Dendritic cell treated with granulocyte-macrophage colony-stimulating factor and Interleukin-4, amounts not matched to agents 40 ng/mL and 50 ng/mL, for 4 days (primary cell): ENCODE measurements at regions not wholly inside any gene's neighbourhood (a gene's known extent, or its start where the extent isn't known, plus 50 kb on each side); places are given as distances from the start of the nearest gene placed in this dataset.

Source experiments
- H3K27ac Mint-ChIP-seq: one replicate; pipeline ENCODE4 v1.8.0; 2022; ENCODE audit warnings: mild to moderate bottlenecking, mixed read lengths
- H3K27me3 Mint-ChIP-seq: one replicate; pipeline ENCODE4 v1.8.0; 2022; ENCODE audit warnings: mild to moderate bottlenecking, mixed read lengths
- H3K36me3 Mint-ChIP-seq: one replicate; pipeline ENCODE4 v1.8.0; 2022; ENCODE audit warnings: low read depth, mixed read lengths
- H3K4me1 Mint-ChIP-seq: one replicate; pipeline ENCODE4 v1.8.0; 2022; ENCODE audit warnings: low read depth, mixed read lengths
- H3K4me3 Mint-ChIP-seq: one replicate; pipeline ENCODE4 v1.8.0; 2022; ENCODE audit warnings: mild to moderate bottlenecking, moderate library complexity, mixed read lengths
- H3K9me3 Mint-ChIP-seq: one replicate; pipeline ENCODE4 v1.8.0; 2022; ENCODE audit warnings: mixed read lengths
- intact Hi-C: fragments of 100-400 bp; cut with micrococcal nuclease; formaldehyde crosslinking; loops from one replicate; pipeline ENCODE4 v1.15.0; 2022

DNA sequence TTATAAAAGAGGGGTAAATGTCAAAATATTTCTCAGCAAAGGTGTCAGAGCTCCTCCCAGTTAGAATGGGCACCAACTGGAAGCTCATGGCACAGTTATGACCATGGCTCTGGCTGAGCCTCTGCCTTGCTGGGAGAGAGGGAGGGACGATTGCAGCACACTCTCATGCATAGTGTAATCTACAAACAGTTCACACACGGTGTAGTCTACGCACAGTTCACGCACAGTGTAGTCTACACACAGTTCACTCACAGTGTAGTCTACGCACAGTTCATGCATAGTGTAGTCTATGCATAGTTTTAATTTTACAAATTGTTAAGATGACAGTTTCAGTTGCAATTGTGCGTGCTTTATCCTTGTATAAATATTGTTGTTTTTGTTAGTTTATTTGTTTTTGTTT is 1474.6 kb upstream of the TMEM132C start:
- H3K27me3 Mint-ChIP-seq = no peaks in the 10 kb centered on the region
- H3K27ac Mint-ChIP-seq = no peak overlapping the region
- H3K36me3 Mint-ChIP-seq = no peaks in the 10 kb centered on the region
- intact Hi-C loops = no loop called here
- no peak overlapping the region for H3K4me3 Mint-ChIP-seq
- no peaks in the 10 kb centered on the region for H3K4me1 Mint-ChIP-seq
- no peaks in the 10 kb centered on the region for H3K9me3 Mint-ChIP-seq

DNA sequence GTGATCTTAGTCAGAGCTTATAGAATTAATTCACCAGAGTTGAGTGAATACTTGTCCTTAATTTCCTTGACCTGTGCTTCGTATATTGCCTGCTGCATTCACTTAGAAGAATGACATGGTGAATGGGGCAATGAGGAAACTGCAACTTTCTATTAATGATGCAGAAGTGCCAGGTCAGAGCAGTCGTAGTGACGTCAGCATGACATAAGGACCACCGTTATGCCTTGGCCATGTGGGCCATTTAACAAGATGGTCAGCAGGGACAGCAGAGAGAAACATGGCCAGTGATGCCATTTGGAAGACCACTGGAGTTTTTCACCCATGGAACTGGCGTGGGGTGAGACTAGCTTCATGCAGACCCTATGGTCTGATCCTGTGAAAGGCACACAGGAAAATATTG is 1469.4 kb upstream of the TMEM132C start:
- H3K9me3 Mint-ChIP-seq = no peaks in the 10 kb centered on the region
- H3K36me3 Mint-ChIP-seq = no peaks in the 10 kb centered on the region
- no peak overlapping the region for H3K27ac Mint-ChIP-seq
- H3K4me3 Mint-ChIP-seq = no peak overlapping the region
- intact Hi-C loops = no loop called here
- no peaks in the 10 kb centered on the region for H3K4me1 Mint-ChIP-seq
- H3K27me3 Mint-ChIP-seq = no peaks in the 10 kb centered on the region

DNA sequence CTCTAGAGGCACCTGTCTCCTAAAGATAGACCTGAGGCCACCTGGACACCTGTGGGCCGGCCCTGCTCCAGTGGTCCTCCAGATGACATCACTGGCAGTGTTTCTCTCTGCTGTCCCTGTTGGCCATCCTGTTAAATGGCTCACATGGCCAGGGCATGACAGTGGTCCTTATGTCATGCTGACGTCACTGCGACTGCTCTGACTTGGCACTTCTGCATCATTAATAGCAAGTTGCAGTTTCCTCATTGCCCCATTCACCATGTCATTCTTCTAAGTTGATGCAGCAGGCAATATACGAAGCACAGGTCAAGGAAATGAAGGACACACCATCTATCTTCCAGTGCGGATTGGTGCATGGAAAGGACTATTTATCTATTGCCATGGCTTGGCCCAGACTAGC is 1468.5 kb upstream of the TMEM132C start:
- intact Hi-C loops = no loop called here
- Mint-ChIP-seq H3K4me1 (no peaks in the 10 kb centered on the region), H3K27me3 (no peaks in the 10 kb centered on the region), H3K36me3 (no peaks in the 10 kb centered on the region), H3K27ac (no peak overlapping the region), H3K4me3 (no peak overlapping the region), H3K9me3 (no peaks in the 10 kb centered on the region)

DNA sequence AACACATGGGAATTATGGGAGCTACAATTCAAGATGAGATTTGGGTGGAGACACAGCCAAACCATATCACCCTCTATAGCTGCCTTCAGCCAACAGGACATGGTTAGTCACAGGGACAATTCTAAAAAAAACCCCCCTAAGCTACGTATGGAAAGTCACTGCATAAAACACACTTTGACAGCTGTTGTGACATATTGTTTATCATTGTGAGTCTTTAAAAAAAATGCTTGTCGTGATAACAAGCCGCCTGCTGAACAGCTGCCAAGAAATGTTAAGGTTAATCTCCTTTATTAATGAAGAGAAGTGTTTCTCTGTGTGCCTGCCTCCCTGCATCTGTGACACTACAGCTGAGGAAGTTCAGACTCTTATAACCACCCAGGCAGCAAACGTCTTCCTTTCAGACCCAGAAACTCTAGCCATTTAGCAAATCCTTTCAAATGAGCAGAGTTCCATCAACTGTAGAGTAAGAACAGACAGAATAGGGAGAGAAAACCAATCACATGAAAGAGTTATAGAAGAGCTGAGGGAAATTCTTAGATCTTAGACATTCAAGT is 1459.6 kb upstream of the TMEM132C start:
- intact Hi-C loops = no loop called here
- H3K27me3 Mint-ChIP-seq = no peaks in the 10 kb centered on the region
- no peaks in the 10 kb centered on the region for H3K9me3 Mint-ChIP-seq
- no peak overlapping the region for H3K27ac Mint-ChIP-seq
- H3K4me3 Mint-ChIP-seq = no peak overlapping the region
- no peaks in the 10 kb centered on the region for H3K36me3 Mint-ChIP-seq
- no peaks in the 10 kb centered on the region for H3K4me1 Mint-ChIP-seq

DNA sequence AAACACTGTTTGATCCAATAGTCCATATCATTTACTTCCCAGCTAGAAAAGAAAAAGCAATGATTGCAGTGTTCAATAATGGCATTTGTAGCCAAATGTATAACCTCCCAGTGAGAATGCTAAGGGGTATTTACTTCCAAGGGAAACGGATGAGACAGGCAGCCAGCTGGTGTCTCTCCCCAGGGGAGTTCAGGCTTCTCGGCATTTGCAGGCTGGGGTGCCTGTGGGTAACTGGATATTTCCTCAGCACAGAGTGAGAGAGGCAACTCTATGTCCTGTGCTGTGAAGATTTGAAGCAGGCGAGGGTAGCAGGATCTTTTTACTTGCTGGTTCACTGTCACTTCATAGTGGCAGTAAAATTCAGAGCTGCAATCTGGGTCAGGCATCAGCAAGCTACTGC is 1455.6 kb upstream of the TMEM132C start:
- H3K36me3 Mint-ChIP-seq = no peaks in the 10 kb centered on the region
- H3K9me3 Mint-ChIP-seq = no peaks in the 10 kb centered on the region
- intact Hi-C loops = no loop called here
- H3K27me3 Mint-ChIP-seq = no peaks in the 10 kb centered on the region
- no peak overlapping the region for H3K4me3 Mint-ChIP-seq
- no peak overlapping the region for H3K27ac Mint-ChIP-seq
- H3K4me1 Mint-ChIP-seq = no peaks in the 10 kb centered on the region

DNA sequence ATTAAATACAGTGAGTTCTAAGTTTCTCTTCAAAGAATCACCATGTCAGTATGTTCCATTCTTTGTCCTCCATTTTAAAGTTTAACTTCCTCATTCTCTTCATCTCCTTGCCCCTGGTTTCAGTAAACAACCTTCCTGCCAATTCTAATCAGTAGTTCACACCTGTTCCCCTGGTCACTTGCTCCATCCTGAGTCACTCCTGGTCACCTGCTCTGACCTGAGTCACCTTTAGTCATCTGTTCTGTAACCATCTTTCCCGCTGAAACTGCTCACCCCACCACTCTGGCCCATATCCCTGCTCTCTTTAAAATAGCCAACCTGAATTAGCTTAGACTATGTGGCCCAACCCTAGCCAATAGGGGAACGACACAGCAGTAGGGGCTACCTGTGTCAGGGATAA is 1447.4 kb upstream of the TMEM132C start:
- H3K36me3 Mint-ChIP-seq = no peaks in the 10 kb centered on the region
- H3K4me1 Mint-ChIP-seq = no peaks in the 10 kb centered on the region
- H3K27ac Mint-ChIP-seq = no peak overlapping the region
- intact Hi-C loops = no loop called here
- no peaks in the 10 kb centered on the region for H3K27me3 Mint-ChIP-seq
- no peak overlapping the region for H3K4me3 Mint-ChIP-seq
- H3K9me3 Mint-ChIP-seq = peaks cover 33% of the 10 kb centered on the region

DNA sequence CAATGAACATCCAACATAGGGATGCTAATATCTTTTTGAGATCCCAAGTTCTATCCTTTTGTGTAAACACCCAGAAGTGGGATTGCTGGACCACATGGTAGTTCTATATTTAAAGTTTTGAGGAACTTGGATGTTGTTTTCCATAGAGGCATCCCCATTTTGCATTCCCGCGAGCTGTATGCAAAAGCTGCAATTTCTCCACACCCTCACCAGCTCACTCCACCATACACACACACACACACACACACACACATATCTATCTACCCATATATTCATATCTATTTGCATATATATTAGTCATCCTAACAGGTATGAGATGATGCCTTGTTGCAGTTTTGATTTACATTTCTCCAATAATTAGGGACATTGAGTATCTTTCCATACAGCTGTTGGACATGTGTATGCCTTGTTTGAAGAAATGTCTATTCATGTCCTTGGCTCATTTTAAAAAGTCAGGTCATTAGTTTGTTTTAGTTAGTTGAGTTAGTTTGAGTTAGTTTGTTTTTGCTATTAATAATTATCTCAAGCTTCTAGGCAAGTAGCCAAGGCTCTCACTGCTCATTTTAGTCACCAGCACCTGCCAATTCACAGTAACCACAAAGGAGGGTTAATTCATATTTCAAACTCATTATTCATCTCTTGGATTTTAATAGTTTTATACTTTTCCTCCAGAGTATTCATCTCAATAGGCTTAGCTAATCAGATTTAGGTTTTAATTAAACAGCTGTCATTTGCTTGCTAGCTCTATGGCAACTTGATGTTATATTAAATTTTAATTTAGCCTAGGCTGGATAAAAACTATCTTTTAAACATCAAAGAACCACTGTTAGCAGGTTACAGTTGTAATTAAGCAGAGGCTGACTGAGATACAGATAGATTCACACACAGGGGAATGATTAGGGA is 1435.9 kb upstream of the TMEM132C start:
- Mint-ChIP-seq H3K4me3 (no peak overlapping the region), H3K27me3 (peaks cover 1% of the 10 kb centered on the region), H3K27ac (no peak overlapping the region), H3K9me3 (peaks cover 14% of the 10 kb centered on the region), H3K4me1 (no peaks in the 10 kb centered on the region), H3K36me3 (no peaks in the 10 kb centered on the region)
- intact Hi-C loops = no loop called here

DNA sequence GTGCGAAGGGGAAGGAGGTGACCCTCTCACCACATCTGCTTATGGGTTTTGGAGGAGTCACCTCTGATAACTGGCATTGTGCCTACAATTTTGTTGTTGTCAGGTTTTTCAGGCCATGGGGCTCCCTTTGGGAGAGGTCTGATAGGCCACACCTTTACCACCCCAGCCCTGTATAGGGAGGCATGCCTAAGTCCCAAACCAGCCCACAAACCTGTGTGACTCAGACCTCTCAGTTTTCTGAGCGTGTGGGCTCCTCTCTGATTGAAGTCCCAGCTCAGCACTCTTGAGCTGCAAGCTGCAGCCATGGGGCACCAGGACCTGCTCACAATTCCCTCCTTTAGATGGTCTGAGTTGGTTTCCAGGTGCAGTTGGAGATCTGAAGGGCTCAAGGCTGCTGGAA is 1429.3 kb upstream of the TMEM132C start:
- no peak overlapping the region for H3K27ac Mint-ChIP-seq
- no peaks in the 10 kb centered on the region for H3K4me1 Mint-ChIP-seq
- peaks cover 40% of the 10 kb centered on the region for H3K9me3 Mint-ChIP-seq
- H3K36me3 Mint-ChIP-seq = no peaks in the 10 kb centered on the region
- H3K4me3 Mint-ChIP-seq = no peak overlapping the region
- intact Hi-C loops = no loop called here
- H3K27me3 Mint-ChIP-seq = no peaks in the 10 kb centered on the region

DNA sequence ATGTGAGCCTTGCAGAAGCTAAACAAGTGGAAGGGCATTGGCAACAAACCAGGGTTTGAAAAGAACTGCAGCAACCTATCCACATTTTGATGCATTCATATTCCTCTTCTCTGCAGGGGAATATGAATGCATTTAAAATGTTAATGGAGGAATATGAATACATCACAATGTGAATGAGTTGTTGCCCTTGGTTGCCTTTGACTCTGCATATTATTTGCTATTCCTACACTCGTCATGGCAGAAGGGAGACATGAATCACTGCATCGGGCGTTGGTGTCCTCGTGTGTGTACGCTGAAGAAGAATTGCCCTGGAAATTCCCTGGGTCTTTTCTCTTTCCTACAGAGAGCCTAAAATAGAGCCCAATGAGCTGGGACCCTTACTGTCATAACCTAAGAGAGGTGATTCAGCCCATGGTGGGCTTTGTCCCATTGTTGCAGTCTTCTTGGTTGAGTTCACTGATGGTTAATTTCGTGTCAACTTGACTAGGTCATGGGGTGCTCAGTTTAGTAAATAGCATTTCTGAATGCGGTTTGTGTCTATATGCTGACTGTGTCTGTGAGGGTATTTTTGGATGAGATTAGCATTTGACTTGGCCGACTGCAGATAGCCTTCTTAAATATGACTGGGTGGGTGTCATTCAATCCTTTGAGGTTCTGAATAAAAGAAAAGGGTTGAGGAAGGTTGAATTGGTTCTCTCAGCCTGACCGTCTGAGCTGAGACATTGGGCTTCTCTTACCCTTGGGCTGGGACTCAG is 1422.9 kb upstream of the TMEM132C start:
- Mint-ChIP-seq H3K36me3 (no peaks in the 10 kb centered on the region), H3K4me1 (no peaks in the 10 kb centered on the region), H3K4me3 (no peak overlapping the region), H3K9me3 (peaks cover 9% of the 10 kb centered on the region), H3K27me3 (no peaks in the 10 kb centered on the region), H3K27ac (no peak overlapping the region)
- intact Hi-C loops = no loop called here

DNA sequence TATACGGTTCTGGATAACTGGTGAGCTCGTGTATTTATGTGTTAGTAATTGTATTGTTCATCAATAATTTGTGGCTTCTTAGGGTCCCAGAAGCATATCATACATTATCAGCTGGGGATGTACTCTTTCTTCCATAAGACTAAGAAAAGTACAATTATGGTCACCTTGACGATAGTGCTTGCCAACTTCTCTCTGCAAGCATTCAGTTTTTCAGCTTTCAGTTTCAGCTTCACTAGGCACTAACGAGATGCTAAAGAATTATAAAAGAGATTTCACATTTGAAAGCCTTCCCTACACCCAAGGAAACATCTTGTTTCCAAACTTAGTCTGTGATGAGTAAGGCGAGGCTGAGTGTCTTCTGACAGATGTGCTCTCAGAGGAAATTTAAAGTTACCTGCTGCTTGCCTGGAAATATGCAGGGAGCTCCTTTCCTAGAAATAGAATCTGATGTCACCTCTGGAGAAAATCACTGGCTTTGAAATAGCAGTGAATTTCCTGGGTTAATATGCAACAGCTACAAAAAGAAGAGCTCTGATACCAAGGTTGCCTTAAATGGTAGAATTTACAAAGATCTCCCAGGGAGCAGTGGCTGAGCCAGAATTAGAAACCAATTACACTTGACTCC is 1419.9 kb upstream of the TMEM132C start:
- H3K27me3 Mint-ChIP-seq = no peaks in the 10 kb centered on the region
- intact Hi-C loops = no loop called here

DNA sequence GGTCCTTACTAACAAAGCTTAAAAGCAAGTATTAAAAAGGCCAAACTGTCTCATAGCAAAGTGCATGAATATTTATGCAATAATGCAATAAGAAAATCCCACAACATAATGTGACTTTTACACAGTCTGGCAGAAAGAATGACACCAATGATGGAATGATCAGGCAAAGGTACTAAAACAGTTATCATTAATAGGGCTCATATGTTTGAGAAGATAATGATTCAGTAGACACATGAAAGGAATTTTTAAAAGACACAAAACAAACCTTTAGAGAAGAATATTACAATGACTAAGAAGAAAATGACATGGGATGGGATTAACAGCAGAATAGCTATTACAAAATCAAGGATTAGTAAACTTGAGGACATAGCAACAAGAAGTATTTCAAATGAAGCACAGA is 1411.2 kb upstream of the TMEM132C start:
- H3K9me3 Mint-ChIP-seq = no peaks in the 10 kb centered on the region
- intact Hi-C loops = no loop called here
- no peak overlapping the region for H3K4me3 Mint-ChIP-seq
- no peak overlapping the region for H3K27ac Mint-ChIP-seq
- H3K4me1 Mint-ChIP-seq = no peaks in the 10 kb centered on the region
- no peaks in the 10 kb centered on the region for H3K27me3 Mint-ChIP-seq
- no peaks in the 10 kb centered on the region for H3K36me3 Mint-ChIP-seq

More for the DNA sequence above, 1419.9 kb upstream of the TMEM132C start:
- no peak overlapping the region for H3K27ac Mint-ChIP-seq
- no peaks in the 10 kb centered on the region for H3K36me3 Mint-ChIP-seq
- no peak overlapping the region for H3K4me3 Mint-ChIP-seq
- H3K9me3 Mint-ChIP-seq = peaks cover 9% of the 10 kb centered on the region
- no peaks in the 10 kb centered on the region for H3K4me1 Mint-ChIP-seq

DNA sequence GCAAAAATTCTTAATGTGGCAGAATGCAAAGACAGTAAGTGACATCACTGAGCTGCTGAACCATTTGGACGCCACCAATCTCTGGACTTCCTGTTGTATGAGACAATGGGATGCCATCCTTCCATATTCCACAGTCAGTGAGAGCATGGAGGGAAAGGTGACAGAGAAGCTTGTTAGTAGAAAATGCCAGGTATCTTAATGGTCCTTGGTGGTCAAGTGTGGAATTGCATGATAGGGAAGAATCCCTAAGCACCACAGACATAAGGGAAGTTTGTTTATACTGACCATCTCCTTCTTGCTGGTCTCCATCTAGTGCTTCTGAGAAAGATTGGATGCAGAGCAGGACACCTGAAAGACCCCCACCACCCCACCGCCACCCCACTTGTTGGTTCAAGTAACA is 1410.0 kb upstream of the TMEM132C start:
- Mint-ChIP-seq H3K27ac (no peak overlapping the region), H3K9me3 (no peaks in the 10 kb centered on the region), H3K4me1 (no peaks in the 10 kb centered on the region), H3K4me3 (no peak overlapping the region), H3K27me3 (no peaks in the 10 kb centered on the region), H3K36me3 (no peaks in the 10 kb centered on the region)
- intact Hi-C loops = no loop called here

DNA sequence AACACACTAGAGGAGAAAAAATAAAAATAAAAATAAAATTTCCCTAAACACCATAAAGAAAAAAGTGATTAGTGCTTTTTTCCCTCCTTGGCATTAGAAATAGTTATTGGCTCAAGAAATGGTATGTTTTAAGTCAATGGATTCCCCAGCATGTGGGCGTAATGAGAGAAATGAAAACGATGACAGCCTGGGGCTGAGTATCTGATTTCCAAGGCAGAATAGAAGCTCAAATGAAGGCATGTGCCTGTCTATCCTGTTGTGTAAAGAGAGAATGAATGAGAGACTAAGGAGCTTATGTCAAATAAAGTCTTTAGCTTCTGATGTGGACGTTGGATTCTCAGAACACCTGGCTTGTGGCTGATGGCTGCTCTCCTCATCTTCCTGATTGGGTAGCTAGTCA is 1408.4 kb upstream of the TMEM132C start:
- Mint-ChIP-seq H3K4me1 (no peaks in the 10 kb centered on the region), H3K36me3 (no peaks in the 10 kb centered on the region), H3K27ac (no peak overlapping the region), H3K9me3 (no peaks in the 10 kb centered on the region), H3K27me3 (no peaks in the 10 kb centered on the region), H3K4me3 (no peak overlapping the region)
- intact Hi-C loops = no loop called here

DNA sequence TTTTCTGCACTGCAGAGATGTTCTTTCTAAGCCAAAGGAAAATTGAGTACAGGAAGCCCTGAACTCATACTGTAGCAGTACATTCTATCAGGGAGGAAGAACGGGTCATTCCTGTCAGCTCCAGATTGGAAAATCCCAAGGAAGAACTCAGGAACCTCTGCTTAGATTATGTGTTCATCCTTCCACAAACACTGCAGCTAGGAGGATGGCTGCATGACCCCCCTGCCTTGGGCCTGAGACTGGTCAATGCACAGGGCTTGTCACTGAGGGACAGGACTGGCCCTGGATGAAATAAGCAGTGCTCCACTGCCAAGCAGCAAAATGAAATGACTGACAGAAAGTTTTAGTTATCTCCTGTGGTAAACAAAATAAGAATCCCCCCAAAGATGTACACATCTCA is 1406.8 kb upstream of the TMEM132C start:
- Mint-ChIP-seq H3K4me3 (no peak overlapping the region), H3K27me3 (no peaks in the 10 kb centered on the region), H3K4me1 (no peaks in the 10 kb centered on the region), H3K9me3 (peaks cover 9% of the 10 kb centered on the region), H3K36me3 (no peaks in the 10 kb centered on the region), H3K27ac (no peak overlapping the region)
- intact Hi-C loops = no loop called here
